ENCODE measurements at regions not wholly inside any gene's neighbourhood (a gene's known extent, or its start where the extent isn't known, plus 50 kb on each side); places are given as distances from the start of the nearest gene placed in this dataset.

GRCh38 chr9:129408535-129409215 is 212.2 kb downstream of the C9orf50 start:
- DNase-seq = no peak

GRCh38 chr9:129407905-129408452 is 212.9 kb downstream of the C9orf50 start:
- no peak for DNase-seq

GRCh38 chr9:129406278-129407225 is 214.3 kb downstream of the C9orf50 start:
- no peak for DNase-seq

- no peak for DNase-seq
Measured at GRCh38 chr9:129405827-129406213, 215.1 kb downstream of the C9orf50 start.

GRCh38 chr9:129405089-129405826 is 215.6 kb downstream of the C9orf50 start:
- DNase-seq = no peak

GRCh38 chr9:129404621-129405020 is 216.3 kb downstream of the C9orf50 start:
- DNase-seq = no peak

- DNase-seq = no peak
Measured at GRCh38 chr9:129403779-129404620, 216.9 kb downstream of the C9orf50 start.

- DNase-seq = no peak
Measured at GRCh38 chr9:129402931-129403778, 217.7 kb downstream of the C9orf50 start.

GRCh38 chr9:129402371-129402739 is 218.5 kb downstream of the C9orf50 start:
- no peak for DNase-seq

- no peak for DNase-seq
Measured at GRCh38 chr9:129401623-129402370, 219.1 kb downstream of the C9orf50 start.

GRCh38 chr9:129400971-129401622 is 219.8 kb downstream of the C9orf50 start:
- no peak for DNase-seq

- no peak for DNase-seq
Measured at GRCh38 chr9:129400001-129400970, 220.6 kb downstream of the C9orf50 start.

- DNase-seq = no peak
Measured at GRCh38 chr9:129399634-129399990, 221.3 kb downstream of the C9orf50 start.

GRCh38 chr9:129398961-129399633 is 221.0 kb upstream of the IER5L start:
- no peak for DNase-seq

- DNase-seq = no peak
Measured at GRCh38 chr9:129398101-129398960, 220.3 kb upstream of the IER5L start.

- DNase-seq = no peak
Measured at GRCh38 chr9:129397335-129397734, 219.3 kb upstream of the IER5L start.

- no peak for DNase-seq
Measured at GRCh38 chr9:129396365-129396708, 218.3 kb upstream of the IER5L start.
